Choroid plexus epithelial cell (primary cell): ENCODE measurements at regions not wholly inside any gene's neighbourhood (a gene's known extent, or its start where the extent isn't known, plus 50 kb on each side); places are given as distances from the start of the nearest gene placed in this dataset.

Experiments used
- DNase-seq: peaks from one replicate; pipeline ENCODE4 v3.0.0-alpha.2; 2010; ENCODE audit warnings: low read depth
- H3K4me3 ChIP-seq: 2 replicates; pipeline ENCODE4 v1.5.1; 2011; ENCODE audit warnings: low read depth, mild to moderate bottlenecking, control low read depth, low read length, moderate library complexity
- TF ChIP-seq, protein P1 (sequence below): conservative IDR thresholded peaks from 2 replicates; pipeline ENCODE4 v1.5.1; 2011; ENCODE audit warnings: low read depth, mild to moderate bottlenecking, control low read depth, inconsistent platforms, low read length, moderate library complexity

- no peak overlapping the region for H3K4me3 ChIP-seq
Observed at GRCh38 chr2:22011048-22011447, 887.3 kb downstream of the TDRD15 start.

GRCh38 chr2:22020091-22020742 lies 896.4 kb downstream of the TDRD15 start:
- DNase-seq, result no peak
- H3K4me3 ChIP-seq, result no peak overlapping the region
- TF ChIP-seq, protein P1, sequence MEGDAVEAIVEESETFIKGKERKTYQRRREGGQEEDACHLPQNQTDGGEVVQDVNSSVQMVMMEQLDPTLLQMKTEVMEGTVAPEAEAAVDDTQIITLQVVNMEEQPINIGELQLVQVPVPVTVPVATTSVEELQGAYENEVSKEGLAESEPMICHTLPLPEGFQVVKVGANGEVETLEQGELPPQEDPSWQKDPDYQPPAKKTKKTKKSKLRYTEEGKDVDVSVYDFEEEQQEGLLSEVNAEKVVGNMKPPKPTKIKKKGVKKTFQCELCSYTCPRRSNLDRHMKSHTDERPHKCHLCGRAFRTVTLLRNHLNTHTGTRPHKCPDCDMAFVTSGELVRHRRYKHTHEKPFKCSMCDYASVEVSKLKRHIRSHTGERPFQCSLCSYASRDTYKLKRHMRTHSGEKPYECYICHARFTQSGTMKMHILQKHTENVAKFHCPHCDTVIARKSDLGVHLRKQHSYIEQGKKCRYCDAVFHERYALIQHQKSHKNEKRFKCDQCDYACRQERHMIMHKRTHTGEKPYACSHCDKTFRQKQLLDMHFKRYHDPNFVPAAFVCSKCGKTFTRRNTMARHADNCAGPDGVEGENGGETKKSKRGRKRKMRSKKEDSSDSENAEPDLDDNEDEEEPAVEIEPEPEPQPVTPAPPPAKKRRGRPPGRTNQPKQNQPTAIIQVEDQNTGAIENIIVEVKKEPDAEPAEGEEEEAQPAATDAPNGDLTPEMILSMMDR, result no peak

More at GRCh38 chr2:22011048-22011447, 887.3 kb downstream of the TDRD15 start:
- TF ChIP-seq, protein P1, result no peak
- no peak for DNase-seq

DNA sequence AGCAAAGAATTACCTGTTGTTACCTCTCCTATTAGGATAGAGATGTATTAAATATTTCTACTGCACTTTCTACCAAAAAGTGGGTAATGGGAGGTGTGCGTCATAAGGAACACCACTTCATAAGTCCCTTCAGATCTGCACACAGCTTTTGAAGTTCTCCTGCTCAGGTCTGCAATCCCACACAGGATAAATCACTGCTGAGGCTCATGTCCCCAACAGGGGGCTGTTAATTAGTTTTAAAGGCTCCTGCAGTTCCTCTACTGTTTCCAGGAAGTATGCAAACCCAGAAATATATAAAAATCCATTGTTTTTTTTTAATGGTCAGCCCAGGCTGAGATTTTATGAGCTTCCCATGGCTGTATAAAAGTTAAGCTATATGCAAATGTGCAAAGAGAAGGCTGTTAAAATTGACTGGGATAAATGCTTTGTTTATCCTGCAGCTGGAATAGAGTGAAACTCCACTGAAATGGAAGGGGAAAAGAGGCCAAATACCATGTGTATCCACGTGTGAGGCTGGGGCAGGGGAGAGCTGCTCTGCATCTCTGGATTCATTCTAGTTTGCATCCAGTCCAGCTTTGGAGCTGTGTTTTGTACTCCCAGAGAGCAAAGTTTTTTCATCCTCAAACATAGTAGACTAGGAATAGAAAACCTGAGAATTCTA lies 903.7 kb downstream of the TDRD15 start:
- no peak for DNase-seq
- TF ChIP-seq, protein P1, result no peak
- no peak overlapping the region for H3K4me3 ChIP-seq

DNA sequence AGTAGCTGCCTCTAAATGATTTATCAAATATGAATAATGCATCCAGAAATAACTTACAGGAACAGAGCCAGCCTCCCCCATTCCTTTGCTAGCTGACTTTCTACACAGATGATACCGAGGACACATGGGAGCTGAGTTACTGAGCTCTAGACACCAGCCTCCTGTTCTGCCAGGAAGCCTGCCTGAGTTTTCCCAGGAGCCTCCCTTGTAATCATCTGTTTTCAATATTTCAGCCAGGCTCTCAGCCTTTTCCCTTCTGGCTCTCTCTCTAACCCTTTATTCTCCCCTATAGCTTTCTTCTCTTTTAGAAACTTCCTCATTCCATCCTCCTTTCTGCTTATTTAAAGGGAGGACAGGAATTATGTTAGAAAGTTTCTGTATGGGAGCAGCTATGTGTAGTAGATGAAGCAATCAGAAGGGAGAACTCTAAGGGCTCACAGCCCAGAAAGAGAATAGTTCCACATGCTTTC lies 911.6 kb downstream of the TDRD15 start:
- TF ChIP-seq, protein P1, result no peak
- H3K4me3 ChIP-seq, result no peak overlapping the region
- DNase-seq, result no peak

DNA sequence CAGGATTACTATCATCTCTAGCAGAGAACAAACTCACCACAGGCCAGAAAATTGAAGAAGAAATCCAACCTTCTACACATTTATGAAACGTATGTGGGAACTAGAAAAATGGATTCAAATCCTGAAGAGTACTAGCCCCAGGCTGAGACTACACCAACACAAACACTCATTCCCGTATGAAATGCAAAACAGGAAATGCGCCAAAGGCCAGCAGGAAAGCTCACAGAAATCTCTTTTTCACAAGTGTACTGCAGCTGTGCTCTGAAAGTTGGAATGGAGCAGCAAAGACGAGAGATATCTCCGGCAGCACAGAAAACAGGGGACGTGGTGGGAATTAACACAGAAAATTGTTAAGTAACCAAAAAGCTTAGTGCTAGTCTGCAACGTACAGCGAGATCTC lies 913.5 kb downstream of the TDRD15 start:
- no peak overlapping the region for H3K4me3 ChIP-seq

DNA sequence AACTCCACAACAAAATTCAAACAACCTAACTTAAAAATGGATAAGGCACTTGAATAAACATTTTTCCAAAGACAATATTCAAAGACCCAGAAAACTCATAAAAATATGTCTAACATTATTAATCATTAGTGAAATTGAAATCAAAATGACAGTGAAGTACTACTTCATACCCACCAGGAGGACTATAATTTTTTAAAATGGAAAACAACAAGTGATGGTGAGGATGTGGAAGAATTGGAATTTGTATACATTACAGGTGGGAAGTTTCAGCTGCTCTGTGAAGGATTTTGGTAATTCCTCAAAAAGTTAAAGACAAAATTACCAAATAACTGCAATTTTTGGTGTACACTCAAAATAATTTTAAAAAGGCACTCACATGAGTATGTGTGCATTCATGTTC lies 920.0 kb downstream of the TDRD15 start:
- DNase-seq, result no peak
- TF ChIP-seq, protein P1, result no peak
- no peak overlapping the region for H3K4me3 ChIP-seq

More for the DNA sequence above, 913.5 kb downstream of the TDRD15 start:
- TF ChIP-seq, protein P1, result no peak
- peak; percentile 0 for DNase-seq
